ENCODE measurements at regions not wholly inside any gene's neighbourhood (a gene's known extent, or its start where the extent isn't known, plus 50 kb on each side); places are given as distances from the start of the nearest gene placed in this dataset.

- DNase-seq (ENCODE audit: low read depth, low spot score): no peak
- no peak overlapping the region for H3K27ac ChIP-seq
Observed at GRCh38 chr18:69300185-69300584, 100.5 kb upstream of the DOK6 start.

- no peak for DNase-seq (ENCODE audit: low read depth, low spot score)
- no peak overlapping the region for H3K27ac ChIP-seq
Observed at GRCh38 chr18:69308619-69309018, 92.1 kb upstream of the DOK6 start.

- no peak for DNase-seq (ENCODE audit: low read depth, low spot score)
Observed at GRCh38 chr18:69326094-69326493, 74.6 kb upstream of the DOK6 start.

DNA sequence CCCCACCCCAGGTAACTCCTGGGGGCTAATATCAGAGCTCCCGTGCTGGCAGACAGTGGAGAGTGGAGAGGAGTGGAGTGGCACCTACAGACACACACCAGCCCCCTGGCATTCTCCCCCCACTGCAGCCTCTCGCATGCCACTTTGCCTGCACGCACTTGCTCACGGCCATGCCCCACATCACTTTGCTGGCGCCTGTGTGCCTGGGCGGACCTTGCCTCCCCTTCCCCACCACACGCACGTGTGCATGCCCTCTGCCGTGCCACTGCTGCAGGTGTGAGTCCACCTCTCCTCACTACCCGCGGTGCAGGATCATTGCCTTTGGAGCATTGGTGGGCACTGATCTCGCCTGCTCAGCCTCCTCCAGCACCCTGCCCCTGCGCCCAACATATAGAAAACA lies 72.6 kb upstream of the DOK6 start:
- no peak overlapping the region for H3K27ac ChIP-seq
- no peak for DNase-seq (ENCODE audit: low read depth, low spot score)

More at GRCh38 chr18:69326094-69326493, 74.6 kb upstream of the DOK6 start:
- no peak overlapping the region for H3K27ac ChIP-seq

GRCh38 chr18:69330385-69331005 lies 70.2 kb upstream of the DOK6 start:
- DNase-seq (ENCODE audit: low read depth, low spot score): no peak
- H3K27ac ChIP-seq: no peak overlapping the region

GRCh38 chr18:69349912-69350597 lies 50.6 kb upstream of the DOK6 start:
- H3K27ac ChIP-seq: no peak overlapping the region
- DNase-seq (ENCODE audit: low read depth, low spot score): no peak

All from epithelial cell of prostate (primary cell).